C4-2B (cell line): ENCODE measurements at regions not wholly inside any gene's neighbourhood (a gene's known extent, or its start where the extent isn't known, plus 50 kb on each side); places are given as distances from the start of the nearest gene placed in this dataset.
A peak's percentile ranks its signal among the peaks of the same experiment; 100 is the strongest.
"Not testable (repeated sequence)": the region's sequence is repeated elsewhere in the genome, so short reads cannot be mapped to it uniquely, and the experiment has no call there.

Experiments used
- H3K27ac ChIP-seq: fragments of 450-650 bp; 2 replicates; pipeline ENCODE4 v1.5.1; 2017
- ZFX ChIP-seq: fragments of 450-650 bp; IDR thresholded peaks from 2 replicates; pipeline ENCODE4 v1.6.1; 2017
- TF ChIP-seq, protein P1 (sequence below): fragments of 450-650 bp; conservative IDR thresholded peaks from 2 replicates; pipeline ENCODE4 v1.5.1; 2017; ENCODE audit warnings: mild to moderate bottlenecking

- H3K27ac ChIP-seq = no peak overlapping the region
- TF ChIP-seq, protein P1, sequence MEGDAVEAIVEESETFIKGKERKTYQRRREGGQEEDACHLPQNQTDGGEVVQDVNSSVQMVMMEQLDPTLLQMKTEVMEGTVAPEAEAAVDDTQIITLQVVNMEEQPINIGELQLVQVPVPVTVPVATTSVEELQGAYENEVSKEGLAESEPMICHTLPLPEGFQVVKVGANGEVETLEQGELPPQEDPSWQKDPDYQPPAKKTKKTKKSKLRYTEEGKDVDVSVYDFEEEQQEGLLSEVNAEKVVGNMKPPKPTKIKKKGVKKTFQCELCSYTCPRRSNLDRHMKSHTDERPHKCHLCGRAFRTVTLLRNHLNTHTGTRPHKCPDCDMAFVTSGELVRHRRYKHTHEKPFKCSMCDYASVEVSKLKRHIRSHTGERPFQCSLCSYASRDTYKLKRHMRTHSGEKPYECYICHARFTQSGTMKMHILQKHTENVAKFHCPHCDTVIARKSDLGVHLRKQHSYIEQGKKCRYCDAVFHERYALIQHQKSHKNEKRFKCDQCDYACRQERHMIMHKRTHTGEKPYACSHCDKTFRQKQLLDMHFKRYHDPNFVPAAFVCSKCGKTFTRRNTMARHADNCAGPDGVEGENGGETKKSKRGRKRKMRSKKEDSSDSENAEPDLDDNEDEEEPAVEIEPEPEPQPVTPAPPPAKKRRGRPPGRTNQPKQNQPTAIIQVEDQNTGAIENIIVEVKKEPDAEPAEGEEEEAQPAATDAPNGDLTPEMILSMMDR = no peak
- TF ChIP-seq ZFX = no peak
These were observed 690.7 kb upstream of the FSHR start for GRCh38 chr2:49845021-49845420.

DNA sequence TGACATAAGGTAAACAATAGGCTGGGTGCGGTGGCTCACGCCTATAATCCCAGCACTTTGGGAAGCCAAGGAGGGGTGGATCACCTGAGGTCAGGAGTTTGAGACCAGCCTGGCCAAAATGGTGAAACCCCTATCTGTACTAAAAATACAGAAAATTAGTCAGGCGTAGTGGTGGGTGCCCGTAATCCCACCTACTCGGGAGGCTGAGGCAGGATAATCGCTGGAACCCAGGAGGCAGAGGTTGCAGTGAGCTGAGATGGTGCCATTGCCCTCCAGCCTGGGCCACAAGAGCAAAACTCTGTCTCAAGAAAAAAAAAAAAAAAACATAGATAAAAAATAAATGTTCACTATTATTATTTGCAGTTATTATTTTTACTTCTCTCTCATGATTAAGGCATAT is 689.8 kb upstream of the FSHR start:
- H3K27ac ChIP-seq = not testable (repeated sequence)

DNA sequence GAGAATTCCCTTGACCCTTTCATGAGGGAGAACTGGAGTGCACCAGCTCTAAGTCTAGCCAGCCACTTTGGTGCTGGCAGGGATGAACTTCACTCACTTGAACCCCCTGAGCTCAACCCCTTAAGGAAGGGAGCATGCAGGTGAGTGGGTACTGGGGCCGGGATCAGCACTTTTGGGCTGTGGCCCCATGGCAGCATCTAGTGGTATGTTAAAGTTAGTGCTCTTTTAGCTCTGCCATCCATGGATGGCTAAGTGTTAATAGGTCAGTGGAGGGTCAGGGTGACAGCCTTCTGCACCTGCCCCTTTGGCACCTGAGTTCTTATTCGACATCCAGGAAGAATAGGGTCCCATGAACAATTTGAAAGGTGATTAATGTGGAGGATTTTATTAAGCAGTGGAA is 689.0 kb upstream of the FSHR start:
- no peak for TF ChIP-seq ZFX
- TF ChIP-seq, protein P1 = peak; percentile 19
- no peak overlapping the region for H3K27ac ChIP-seq

- H3K27ac ChIP-seq = no peak overlapping the region
- no peak for TF ChIP-seq ZFX
- TF ChIP-seq, protein P1 = no peak
These were observed 686.2 kb upstream of the FSHR start for GRCh38 chr2:49840428-49840975.

- TF ChIP-seq, protein P1 = no peak
- no peak for TF ChIP-seq ZFX
- H3K27ac ChIP-seq = no peak overlapping the region
These were observed 685.5 kb upstream of the FSHR start for GRCh38 chr2:49839818-49840217.

DNA sequence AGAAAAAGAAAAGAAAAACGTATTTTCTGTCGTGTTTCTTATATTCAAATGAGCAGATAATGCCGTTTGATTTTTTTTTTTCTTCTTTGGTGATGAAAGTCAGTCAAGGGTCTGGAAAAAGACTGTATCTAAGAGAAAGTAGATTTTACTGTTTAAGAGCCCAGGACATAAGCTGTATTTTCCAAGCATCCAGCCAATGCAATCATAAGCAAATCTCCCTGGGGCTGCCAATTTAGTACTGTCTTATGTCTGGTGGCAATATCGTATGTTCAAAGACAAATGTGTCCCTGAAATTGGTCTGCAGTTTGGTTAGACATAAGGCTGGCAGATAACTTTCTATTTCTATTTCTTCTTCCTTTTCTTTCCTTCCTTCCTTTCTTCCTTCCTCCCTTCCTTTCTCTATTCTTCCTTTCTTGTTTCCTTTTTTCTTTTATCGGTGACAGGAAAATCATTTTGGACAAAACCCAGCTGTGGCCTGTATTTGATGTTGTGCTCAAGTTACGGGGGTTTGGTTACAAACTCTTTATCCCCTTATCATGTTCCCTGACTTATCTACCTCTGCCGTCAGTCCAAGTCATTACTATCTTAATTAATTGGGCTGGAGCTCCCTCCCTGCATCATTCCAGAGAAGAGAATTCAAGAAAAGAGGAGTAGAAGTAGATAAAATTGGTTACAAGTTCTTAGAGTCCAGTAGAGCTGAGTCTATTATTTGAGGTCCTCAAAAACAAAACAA is 683.4 kb upstream of the FSHR start:
- no peak for TF ChIP-seq ZFX
- TF ChIP-seq, protein P1 = no peak
- no peak overlapping the region for H3K27ac ChIP-seq

DNA sequence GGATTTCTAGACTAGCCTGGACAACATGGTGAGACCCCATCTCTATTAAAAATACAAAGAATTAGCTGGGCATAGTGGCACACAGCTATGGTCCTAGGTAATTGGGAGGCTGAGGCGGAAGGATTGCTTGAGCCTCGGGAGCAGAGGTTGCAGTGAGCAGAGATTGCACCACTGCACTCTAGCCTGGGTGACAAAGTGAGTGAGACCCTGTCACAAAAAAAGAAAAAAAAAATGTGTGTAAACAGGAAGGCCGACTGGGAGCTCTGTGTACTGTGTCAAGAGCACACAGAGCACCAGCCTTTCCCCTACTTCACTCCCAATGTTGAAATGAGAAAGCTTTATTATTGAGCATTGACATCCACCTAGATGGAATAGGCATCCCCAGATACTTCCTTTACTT is 681.7 kb upstream of the FSHR start:
- no peak overlapping the region for H3K27ac ChIP-seq
- no peak for TF ChIP-seq ZFX
- TF ChIP-seq, protein P1 = no peak

- H3K27ac ChIP-seq = no peak overlapping the region
- TF ChIP-seq, protein P1 = no peak
- TF ChIP-seq ZFX = no peak
These were observed 680.1 kb upstream of the FSHR start for GRCh38 chr2:49834433-49834832.
